Ovary (tissue), 7 donors: ENCODE measurements at regions not wholly inside any gene's neighbourhood (a gene's known extent, or its start where the extent isn't known, plus 50 kb on each side); places are given as distances from the start of the nearest gene placed in this dataset.

Experiments used
- DNase-seq, 5 donors: peaks; one replicate each; pipeline ENCODE4 v3.0.0-alpha.2; 2019 to 2020
- H3K27ac ChIP-seq, 2 donors: fragments of 200-600 bp; one replicate each; pipeline versions ENCODE4 v1.5.1 to v1.8.0; 2019 to 2022
- H3K27me3 ChIP-seq: fragments of 200-600 bp; one replicate; pipeline ENCODE4 v1.8.0; 2022
- H3K36me3 ChIP-seq: fragments of 200-600 bp; sonication (generic); one replicate; pipeline ENCODE4 v1.5.1; 2019
- H3K4me1 ChIP-seq: one replicate; pipeline ENCODE4 v1.8.1; 2013; ENCODE audit warnings: mild to moderate bottlenecking, moderate library complexity; ENCODE audit not compliant: insufficient read depth
- H3K4me3 ChIP-seq: fragments of 200-600 bp; sonication (generic); one replicate; pipeline ENCODE4 v1.5.1; 2017
- H3K9me3 ChIP-seq, 2 donors: fragments of 200-600 bp in 1 of 2; sonication (generic) in 1 of 2; one replicate each; pipeline versions ENCODE4 v1.5.1 to v1.8.1; 2013 to 2019; ENCODE audit warnings: mild to moderate bottlenecking in 1 of 2, moderate library complexity in 1 of 2
- EP300 ChIP-seq: sonication (generic); formaldehyde crosslinking; IDR thresholded peaks from one replicate; pipeline ENCODE4 v1.6.1; 2017; ENCODE audit warnings: antibody characterized with exemption
- POLR2A ChIP-seq: fragments of 450-650 bp; IDR thresholded peaks from one replicate; pipeline ENCODE4 v1.6.1; 2017; ENCODE audit warnings: antibody characterized with exemption, mild to moderate bottlenecking, moderate library complexity
- WGBS, 3 donors: extraction: QIAGEN DNeasy Blood & Tissue Kit in 1 of 3; methylation state at CpG; one replicate each; pipeline versions ENCODE4 v1.1.5 to v1.1.7; 2013 to 2017; 5-methylcytosine and 5-hydroxymethylcytosine counted together
- intact Hi-C, 4 donors: fragments of 100-400 bp; cut with DNase I; formaldehyde crosslinking; loops; one replicate each; pipeline versions ENCODE4 v1.11.0 to v1.15.1; 2022 to 2023
- TF ChIP-seq, protein P1 (sequence below), 3 donors: fragments of 450-650 bp in 2 of 3; fragments of 200-600 bp in 1 of 3; IDR thresholded peaks; one replicate each; pipeline versions ENCODE4 v1.5.1 to v1.8.0; 2016 to 2022; ENCODE audit warnings: antibody characterized with exemption in 3 of 3, mild to moderate bottlenecking in 1 of 3
- donor health status: DM: no; HTN: no; CAD: no; lungs with moderate emphysema.
- donor health status: DM: no; HTN: no; CAD: no.
- donor health status: Bipolar disorder and iron deficiency.
- donor health status: DM: no; HTN: no; CAD: no.
- donor health status: DM: yes; HTN: yes; CAD: no.

DNA sequence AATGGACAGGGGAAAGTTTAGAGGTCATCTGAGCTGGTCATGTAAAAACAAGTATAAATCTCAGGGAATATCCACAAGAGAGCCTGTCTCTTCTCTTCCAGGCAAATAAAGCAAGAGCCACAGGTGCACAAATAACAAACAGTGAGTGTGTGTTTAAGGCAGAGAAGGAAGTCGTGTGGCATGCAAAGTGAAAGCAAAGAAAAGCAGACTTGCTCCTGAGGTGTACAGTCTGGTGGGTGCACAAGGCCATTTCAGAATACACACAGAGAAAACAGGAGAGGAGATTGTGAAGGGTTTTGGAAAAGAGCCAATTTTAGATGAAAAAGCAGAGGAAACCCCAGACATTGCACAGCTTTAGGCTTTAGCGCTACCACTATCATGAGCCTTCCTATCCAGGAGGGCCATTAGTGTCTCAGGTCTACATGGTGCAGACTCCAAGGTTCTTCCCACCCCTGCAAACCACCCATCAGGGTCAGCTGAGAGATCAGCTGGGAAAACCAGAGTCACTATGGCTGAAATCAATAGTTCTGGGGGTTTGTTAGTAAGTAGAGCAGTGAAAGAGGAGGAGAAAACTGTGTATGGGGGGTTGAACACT lies 355.8 kb downstream of the KLHL4 start:
- H3K27me3 ChIP-seq = no peaks in the 10 kb centered on the region
- 34 to 44% (median 36%) methylated on average over 2 of the region's 2 CpGs for WGBS, 3 donors
- TF ChIP-seq EP300 = no peak
- no peak for TF ChIP-seq POLR2A
- TF ChIP-seq, protein P1, sequence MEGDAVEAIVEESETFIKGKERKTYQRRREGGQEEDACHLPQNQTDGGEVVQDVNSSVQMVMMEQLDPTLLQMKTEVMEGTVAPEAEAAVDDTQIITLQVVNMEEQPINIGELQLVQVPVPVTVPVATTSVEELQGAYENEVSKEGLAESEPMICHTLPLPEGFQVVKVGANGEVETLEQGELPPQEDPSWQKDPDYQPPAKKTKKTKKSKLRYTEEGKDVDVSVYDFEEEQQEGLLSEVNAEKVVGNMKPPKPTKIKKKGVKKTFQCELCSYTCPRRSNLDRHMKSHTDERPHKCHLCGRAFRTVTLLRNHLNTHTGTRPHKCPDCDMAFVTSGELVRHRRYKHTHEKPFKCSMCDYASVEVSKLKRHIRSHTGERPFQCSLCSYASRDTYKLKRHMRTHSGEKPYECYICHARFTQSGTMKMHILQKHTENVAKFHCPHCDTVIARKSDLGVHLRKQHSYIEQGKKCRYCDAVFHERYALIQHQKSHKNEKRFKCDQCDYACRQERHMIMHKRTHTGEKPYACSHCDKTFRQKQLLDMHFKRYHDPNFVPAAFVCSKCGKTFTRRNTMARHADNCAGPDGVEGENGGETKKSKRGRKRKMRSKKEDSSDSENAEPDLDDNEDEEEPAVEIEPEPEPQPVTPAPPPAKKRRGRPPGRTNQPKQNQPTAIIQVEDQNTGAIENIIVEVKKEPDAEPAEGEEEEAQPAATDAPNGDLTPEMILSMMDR (IDR thresholded peaks at IDR 0.05) = no peak
- no peaks in the 10 kb centered on the region for H3K9me3 ChIP-seq
- H3K4me3 ChIP-seq = no peak overlapping the region
- intact Hi-C loops = no loop called here
- no peaks in the 10 kb centered on the region for H3K4me1 ChIP-seq
- H3K36me3 ChIP-seq = no peaks in the 10 kb centered on the region
- DNase-seq = no peak
- no peak overlapping the region for H3K27ac ChIP-seq

DNA sequence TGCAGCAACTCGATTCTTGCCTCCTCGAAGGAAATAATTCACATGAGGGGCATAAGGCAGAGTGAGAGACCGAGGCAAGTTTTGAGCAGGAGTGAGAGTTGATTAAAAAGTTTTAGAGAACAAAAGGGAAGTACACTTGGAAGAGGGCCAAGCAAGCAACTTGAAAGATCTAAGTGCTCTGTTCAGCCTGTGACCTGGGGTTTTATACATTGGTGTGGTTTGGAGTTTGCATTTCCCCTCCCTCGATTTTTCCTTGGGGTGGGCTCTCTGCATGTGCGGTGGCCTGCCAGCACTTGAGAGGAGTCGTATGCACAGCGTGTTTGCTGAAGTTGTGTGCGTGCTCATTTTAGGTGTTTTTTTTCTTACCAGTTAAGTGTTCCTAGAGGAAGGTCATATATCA lies 356.4 kb downstream of the KLHL4 start:
- TF ChIP-seq EP300 (no peak), POLR2A (no peak)
- TF ChIP-seq, protein P1 (IDR thresholded peaks at IDR 0.05) = no peak
- Histone ChIP-seq H3K4me1 (no peaks in the 10 kb centered on the region), H3K36me3 (no peaks in the 10 kb centered on the region), H3K9me3 (no peaks in the 10 kb centered on the region), H3K4me3 (no peak overlapping the region), H3K27me3 (no peaks in the 10 kb centered on the region), H3K27ac (no peak overlapping the region)
- intact Hi-C loops = no loop called here
- 63 to 71% (median 65%) methylated on average over 8 of the region's 8 CpGs for WGBS, 3 donors
- no peak for DNase-seq

DNA sequence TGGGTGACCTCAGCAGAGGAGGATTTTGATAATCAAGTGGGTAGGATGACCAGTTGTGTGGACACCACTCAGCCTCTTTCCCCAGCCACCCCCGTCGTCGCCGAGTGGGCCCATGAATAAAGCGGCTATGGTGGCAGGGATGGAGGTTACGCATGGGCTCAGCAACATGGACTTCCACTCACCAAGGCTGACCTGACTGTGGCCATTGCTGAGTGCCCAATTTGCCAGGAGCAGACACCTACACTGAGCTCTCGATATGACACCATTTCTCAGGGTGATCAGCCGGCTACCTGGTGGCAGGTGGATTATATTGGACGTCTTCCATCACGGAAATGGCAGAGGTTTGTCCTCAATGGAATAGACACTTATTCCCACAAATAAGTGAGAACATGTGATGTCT lies 361.3 kb downstream of the KLHL4 start:
- Histone ChIP-seq H3K27me3 (no peaks in the 10 kb centered on the region), H3K27ac (no peak overlapping the region), H3K4me3 (no peak overlapping the region), H3K4me1 (no peaks in the 10 kb centered on the region), H3K9me3 (no peaks in the 10 kb centered on the region), H3K36me3 (no peaks in the 10 kb centered on the region)
- intact Hi-C loops = no loop called here
- WGBS, 3 donors = 87 to 93% (median 91%) methylated on average over 10 of the region's 10 CpGs
- TF ChIP-seq, protein P1 (IDR thresholded peaks at IDR 0.05) = no peak
- TF ChIP-seq POLR2A (no peak), EP300 (no peak)
- no peak for DNase-seq

DNA sequence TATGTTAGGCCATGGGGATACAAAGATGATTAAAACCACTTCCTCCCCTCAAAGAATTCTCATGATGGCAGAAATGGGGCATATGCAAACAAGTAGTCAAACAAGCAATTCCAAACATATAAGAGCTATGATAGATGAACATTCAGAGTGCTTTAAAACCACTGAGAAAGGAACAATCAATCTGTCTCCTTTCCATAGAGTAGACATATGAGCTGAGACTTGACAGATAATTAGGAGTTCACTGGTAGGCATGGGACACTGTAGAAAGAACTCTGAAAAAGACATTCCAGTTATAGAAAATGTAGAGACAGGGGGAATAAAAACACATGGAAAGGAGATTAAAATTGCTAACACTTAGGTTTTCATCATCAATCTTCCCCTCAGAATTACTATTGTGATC lies 372.8 kb downstream of the KLHL4 start:
- TF ChIP-seq, protein P1 (IDR thresholded peaks at IDR 0.05) = no peak
- TF ChIP-seq EP300 = no peak
- no peak for TF ChIP-seq POLR2A
- Histone ChIP-seq H3K36me3 (no peaks in the 10 kb centered on the region), H3K4me1 (no peaks in the 10 kb centered on the region), H3K27ac (no peak overlapping the region), H3K9me3 (no peaks in the 10 kb centered on the region), H3K27me3 (no peaks in the 10 kb centered on the region), H3K4me3 (no peak overlapping the region)
- intact Hi-C loops = no loop called here
- DNase-seq = no peak
